EL (cell line): ENCODE measurements at regions not wholly inside any gene's neighbourhood (a gene's known extent, or its start where the extent isn't known, plus 50 kb on each side); places are given as distances from the start of the nearest gene placed in this dataset.

ENCODE experiments used
- DNase-seq: peaks from one replicate; pipeline ENCODE4 v3.0.0-alpha.2; 2016

DNA sequence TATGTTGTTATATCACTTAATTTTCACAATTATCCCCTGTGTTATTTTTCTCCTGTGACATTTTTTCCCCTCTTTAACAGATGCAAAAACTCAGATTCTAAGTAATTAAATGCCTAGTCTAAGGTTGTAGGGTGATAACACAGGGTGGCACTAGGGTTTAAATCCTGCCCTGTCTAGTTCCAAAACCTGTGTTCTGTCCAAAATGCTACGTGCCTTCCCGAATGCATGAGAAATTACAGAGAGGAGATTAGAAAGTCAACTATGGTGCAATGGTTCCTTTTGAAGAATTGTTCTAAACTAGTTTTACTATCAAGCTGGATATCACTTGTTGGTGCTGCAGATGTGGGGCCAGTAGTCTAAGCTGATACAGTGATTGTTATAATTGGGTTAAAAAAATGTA, 108.0 kb downstream of the DIPK2A start:
- no peak for DNase-seq

- DNase-seq: no peak
These were observed 113.3 kb downstream of the DIPK2A start for GRCh38 chr3:144084929-144085328.

- DNase-seq: peak; percentile 16
These were observed 114.3 kb downstream of the DIPK2A start for GRCh38 chr3:144085964-144086363.

DNA sequence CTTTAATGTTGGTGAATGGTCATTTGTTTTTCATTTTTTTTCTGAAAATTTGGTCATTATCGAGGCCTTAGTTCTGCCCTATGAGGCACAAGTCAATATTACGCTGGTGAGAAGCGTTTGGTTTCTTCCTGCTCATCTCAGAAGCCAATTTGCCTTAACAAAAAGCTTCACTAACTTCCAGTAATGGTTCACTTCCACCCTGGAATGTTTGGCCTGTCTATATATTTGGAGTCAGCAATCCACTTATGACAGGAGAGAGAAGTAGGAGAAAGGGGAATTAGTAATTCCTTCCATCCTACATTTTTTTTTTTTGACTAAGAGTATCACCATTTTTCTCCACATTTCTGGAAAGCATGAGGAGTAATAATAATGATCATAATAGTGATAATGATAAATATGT, 124.4 kb downstream of the DIPK2A start:
- DNase-seq: no peak

- no peak for DNase-seq
These were observed 125.5 kb downstream of the DIPK2A start for GRCh38 chr3:144097163-144097562.

DNA sequence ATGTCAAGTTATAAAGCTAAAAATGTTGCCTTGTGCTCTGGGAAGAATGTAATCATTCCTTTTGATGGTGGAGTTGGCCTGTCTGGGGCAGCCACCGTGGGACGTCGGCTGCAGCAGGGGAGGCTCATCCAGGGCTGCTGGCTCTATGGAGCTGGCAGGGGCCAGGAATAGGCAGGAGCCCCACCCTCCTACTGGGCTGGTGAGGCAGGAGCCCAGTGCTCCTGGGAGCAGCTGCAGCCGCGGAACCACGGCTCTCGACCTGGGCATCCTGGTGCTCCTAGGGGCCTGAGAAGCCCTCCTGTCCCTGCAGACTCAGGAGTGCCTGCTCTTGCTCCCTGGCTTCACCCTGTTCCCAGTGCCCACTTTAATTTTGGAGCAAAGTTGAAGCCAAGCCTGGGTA, 127.1 kb downstream of the DIPK2A start:
- DNase-seq: no peak

- no peak for DNase-seq
These were observed 130.8 kb downstream of the DIPK2A start for GRCh38 chr3:144102421-144102820.

GRCh38 chr3:144104186-144104585, 132.6 kb downstream of the DIPK2A start:
- no peak for DNase-seq

GRCh38 chr3:144104679-144105078, 133.1 kb downstream of the DIPK2A start:
- no peak for DNase-seq

GRCh38 chr3:144105542-144105941, 133.9 kb downstream of the DIPK2A start:
- DNase-seq: no peak

GRCh38 chr3:144106970-144107369, 135.3 kb downstream of the DIPK2A start:
- no peak for DNase-seq

DNA sequence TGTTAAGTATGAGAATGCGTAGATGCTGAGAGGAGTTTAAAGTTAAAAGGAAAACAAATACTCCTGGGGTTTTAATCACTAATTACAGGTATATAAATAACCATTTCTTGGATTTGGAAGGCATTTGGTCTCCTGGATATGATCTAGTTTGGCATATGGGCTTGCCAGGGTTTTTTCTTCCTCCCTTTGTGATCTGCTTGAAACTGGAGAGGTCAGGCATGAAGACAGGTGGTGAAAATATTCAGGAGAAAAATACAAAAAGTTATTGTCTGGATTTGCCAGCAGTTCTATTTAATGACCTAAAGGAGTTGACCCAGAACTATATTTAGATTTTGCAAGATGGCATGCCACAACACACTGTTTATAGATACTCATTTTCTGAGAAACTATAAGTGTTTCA, 136.3 kb downstream of the DIPK2A start:
- DNase-seq: no peak

- no peak for DNase-seq
These were observed 138.3 kb downstream of the DIPK2A start for GRCh38 chr3:144109944-144110343.

DNA sequence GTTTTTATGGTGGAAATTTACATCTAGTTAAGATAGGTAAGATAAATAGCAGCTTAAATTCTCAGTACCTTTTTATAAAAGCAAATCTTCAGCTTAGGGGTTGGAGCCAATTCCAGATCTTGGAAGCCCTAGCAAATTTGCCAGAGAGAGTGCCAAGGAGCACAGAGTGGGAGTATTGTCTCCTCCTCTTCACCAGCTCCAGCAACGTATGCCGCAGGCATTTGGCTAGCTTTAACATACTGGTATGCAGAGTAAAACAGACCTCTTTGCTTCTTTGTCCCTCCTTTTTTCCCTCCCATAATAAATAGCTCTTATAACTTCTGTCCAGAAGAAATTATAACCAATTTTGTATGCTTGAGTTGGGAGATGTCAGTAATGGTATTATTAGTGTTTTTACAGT, 140.4 kb downstream of the DIPK2A start:
- no peak for DNase-seq

DNA sequence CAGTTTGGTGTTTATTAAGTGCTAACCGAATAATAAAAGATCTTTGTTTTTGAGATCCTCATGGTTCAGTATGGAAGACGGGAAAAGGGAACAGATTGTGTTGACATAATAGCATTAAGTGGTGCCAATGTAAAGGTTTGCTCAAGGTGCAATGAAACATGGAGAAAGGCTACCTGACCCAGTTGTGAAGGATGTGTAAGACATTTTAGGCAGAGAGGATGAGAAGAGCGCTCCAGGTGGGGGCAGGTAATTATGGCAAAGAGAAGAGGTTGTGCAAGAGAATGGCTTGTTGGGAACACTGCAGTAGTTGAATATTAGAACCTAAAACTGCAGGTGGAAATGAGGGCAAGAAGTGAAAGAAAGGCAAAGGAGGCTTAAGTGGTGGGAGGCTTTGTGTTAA, 140.8 kb downstream of the DIPK2A start:
- no peak for DNase-seq

DNA sequence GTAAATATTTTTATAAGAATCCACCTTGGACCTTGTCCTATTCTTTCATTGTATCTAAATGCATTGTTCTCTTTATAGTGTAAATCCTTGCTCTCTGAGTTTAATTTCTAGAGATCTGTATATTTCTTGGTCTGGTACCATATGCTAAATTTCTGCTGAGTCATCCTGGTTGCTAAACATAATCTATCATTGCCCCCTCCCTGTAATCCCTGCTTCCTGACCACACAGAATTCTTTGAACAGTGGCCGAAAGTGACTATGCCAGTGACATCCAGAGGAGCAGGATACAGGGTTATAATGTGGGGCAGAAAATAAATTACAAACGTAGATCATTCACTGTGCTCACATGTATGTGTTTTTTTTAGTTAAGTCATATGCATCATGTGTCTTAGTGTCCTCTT, 143.1 kb downstream of the DIPK2A start:
- no peak for DNase-seq

GRCh38 chr3:144119633-144120032, 148.0 kb downstream of the DIPK2A start:
- no peak for DNase-seq

- DNase-seq: no peak
These were observed 150.0 kb downstream of the DIPK2A start for GRCh38 chr3:144121661-144122060.

DNA sequence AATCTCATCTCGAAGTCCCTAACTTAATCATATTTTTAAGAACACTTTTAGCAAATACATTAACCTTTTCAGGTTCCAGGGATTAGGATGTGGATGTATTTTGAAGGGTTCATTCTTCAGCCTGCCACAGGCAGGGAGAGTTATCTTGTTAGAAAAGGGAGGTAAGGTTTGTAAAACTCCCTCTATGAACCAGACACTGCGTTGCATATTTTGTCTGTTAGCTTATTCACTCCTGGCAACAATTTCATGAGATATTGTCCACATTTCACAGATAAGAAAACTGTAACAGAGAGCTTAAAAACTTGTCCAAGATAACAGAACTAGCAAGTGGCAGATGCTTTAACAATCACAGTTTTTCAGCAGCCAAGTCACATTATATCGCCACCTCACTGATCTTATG, 155.4 kb downstream of the DIPK2A start:
- DNase-seq: no peak

DNA sequence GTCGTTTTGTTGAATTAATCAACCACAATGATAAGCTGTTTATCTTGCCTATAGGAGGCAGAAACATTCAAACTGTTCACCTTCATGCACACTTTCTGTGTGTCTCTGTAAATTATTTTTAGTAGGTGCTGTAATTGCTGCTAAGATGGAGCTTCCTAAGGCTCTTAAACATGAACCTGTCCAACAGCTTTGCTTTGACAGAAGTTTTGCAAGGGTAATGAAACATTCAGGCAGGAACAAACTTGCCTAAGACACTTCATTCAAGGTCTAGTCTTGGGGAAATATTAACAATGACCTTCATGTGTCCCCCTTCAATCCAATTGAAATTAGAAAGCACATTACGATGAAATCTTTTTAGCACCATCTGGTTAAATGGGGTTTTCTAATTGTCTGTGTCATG, 156.1 kb downstream of the DIPK2A start:
- no peak for DNase-seq

GRCh38 chr3:144128108-144128892, 156.7 kb downstream of the DIPK2A start:
- no peak for DNase-seq

GRCh38 chr3:144129536-144130214, 158.1 kb downstream of the DIPK2A start:
- DNase-seq: peak; percentile 11

DNA sequence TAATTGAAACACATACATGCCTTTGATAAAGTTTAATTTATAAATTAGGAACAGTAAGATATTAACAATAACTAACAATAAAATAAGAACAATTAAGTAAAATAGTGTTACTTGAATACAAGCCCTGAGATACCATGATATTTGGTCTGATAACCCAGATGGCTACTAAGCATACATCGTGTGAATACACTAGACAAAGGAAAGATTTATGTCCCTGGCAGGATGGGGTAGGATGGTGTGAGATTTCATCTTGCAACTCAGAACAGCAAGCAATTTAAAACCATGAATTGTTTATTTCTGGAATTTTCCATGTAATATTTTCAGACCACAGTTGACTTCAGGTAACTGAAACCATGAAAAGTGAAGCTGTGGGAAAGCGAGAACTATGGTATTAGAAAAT, 169.5 kb downstream of the DIPK2A start:
- DNase-seq: no peak

- DNase-seq: no peak
These were observed 169.9 kb downstream of the DIPK2A start for GRCh38 chr3:144141496-144141895.
